Fibroblast of lung (primary cell): ENCODE measurements at regions not wholly inside any gene's neighbourhood (a gene's known extent, or its start where the extent isn't known, plus 50 kb on each side); places are given as distances from the start of the nearest gene placed in this dataset.

Source experiments
- DNase-seq, 2 donors: peaks; one replicate each; pipeline versions ENCODE4 v3.0.0 to v3.0.0-alpha.2; 2010; ENCODE audit warnings: low read depth in 2 of 2
- H2AFZ ChIP-seq: 2 replicates; pipeline ENCODE4 v1.5.1; 2012; ENCODE audit warnings: low read length, control low read depth, inconsistent platforms
- H3K27ac ChIP-seq: 2 replicates; pipeline ENCODE4 v1.5.1; 2011; ENCODE audit warnings: low read length, control low read depth; ENCODE audit not compliant: insufficient read depth
- H3K27me3 ChIP-seq: 2 replicates; pipeline ENCODE4 v1.5.1; 2011; ENCODE audit warnings: mild to moderate bottlenecking, low read length; ENCODE audit not compliant: control insufficient read depth, insufficient read depth
- H3K36me3 ChIP-seq: 2 replicates; pipeline ENCODE4 v1.5.1; 2011; ENCODE audit warnings: low read length; ENCODE audit not compliant: control insufficient read depth, insufficient read depth
- H3K4me1 ChIP-seq: 2 replicates; pipeline ENCODE4 v1.5.1; 2011; ENCODE audit warnings: low read length; ENCODE audit not compliant: control insufficient read depth, insufficient read depth; ENCODE audit errors: extremely low read depth
- H3K4me2 ChIP-seq: 2 replicates; pipeline ENCODE4 v1.5.1; 2011; ENCODE audit warnings: low read length, control low read depth; ENCODE audit not compliant: insufficient read depth; ENCODE audit errors: extremely low read depth
- H3K4me3 ChIP-seq, 4 experiments: fragments of 200-600 bp in 1 of 4; sonication (generic) in 1 of 4; replicated peaks in 1 of 4; 2 replicates each; pipeline ENCODE4 v1.5.1; 2011 to 2016; ENCODE audit warnings: low read length in 4 of 4, low read depth in 3 of 4, mild to moderate bottlenecking in 3 of 4, control low read depth in 2 of 4, inconsistent platforms in 1 of 4, mixed read lengths in 1 of 4; ENCODE audit not compliant: insufficient read depth in 1 of 4; ENCODE audit errors: control extremely low read depth in 1 of 4
- H3K79me2 ChIP-seq: 2 replicates; pipeline ENCODE4 v1.5.1; 2012; ENCODE audit warnings: mild to moderate bottlenecking, low read length, inconsistent platforms; ENCODE audit not compliant: control insufficient read depth, insufficient read depth
- H3K9ac ChIP-seq: 2 replicates; pipeline ENCODE4 v1.5.1; 2011; ENCODE audit warnings: mild to moderate bottlenecking, low read length, control low read depth; ENCODE audit not compliant: insufficient read depth
- H3K9me3 ChIP-seq: 2 replicates; pipeline ENCODE4 v1.5.1; 2012; ENCODE audit warnings: low read depth, low read length; ENCODE audit not compliant: control insufficient read depth, insufficient read depth
- H4K20me1 ChIP-seq: 2 replicates; pipeline ENCODE4 v1.5.1; 2011; ENCODE audit warnings: low read length; ENCODE audit not compliant: control insufficient read depth, insufficient read depth; ENCODE audit errors: extremely low read depth
- EZH2 ChIP-seq: IDR thresholded peaks from 2 replicates; pipeline ENCODE4 v1.5.1; 2012; ENCODE audit warnings: low read length, control low read depth, mild to moderate bottlenecking; ENCODE audit errors: missing control alignments
- TF ChIP-seq, protein P1 (sequence below), 2 donors: IDR thresholded peaks in 1 of 2; conservative IDR thresholded peaks in 1 of 2; 1 replicate in 1 of 2; 2 replicates in 1 of 2; pipeline ENCODE4 v1.5.1; 2011 to 2012; ENCODE audit warnings: low read length in 2 of 2, control low read depth in 1 of 2, inconsistent platforms in 1 of 2, low read depth in 1 of 2, mild to moderate bottlenecking in 1 of 2

DNA sequence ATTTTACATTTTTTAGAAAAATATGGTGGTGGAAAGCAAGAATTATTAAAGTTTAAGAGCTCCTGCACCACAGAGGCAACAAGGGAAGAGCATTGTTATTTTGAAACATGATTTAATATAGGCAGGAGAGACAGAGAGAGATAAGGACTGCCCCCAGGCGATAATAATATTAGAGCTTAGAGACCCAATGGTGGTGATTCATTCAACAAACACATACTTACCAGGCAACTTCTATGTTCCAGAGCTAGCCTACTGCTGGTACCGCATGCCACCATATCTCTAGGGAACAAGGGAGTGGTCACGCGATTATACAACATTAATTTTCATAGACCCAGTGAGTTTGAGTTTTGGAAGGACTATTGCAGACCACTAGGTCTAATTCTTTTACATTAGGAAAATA is 327.8 kb upstream of the SOX11 start:
- H3K79me2 ChIP-seq = no peaks in the 10 kb centered on the region

DNA sequence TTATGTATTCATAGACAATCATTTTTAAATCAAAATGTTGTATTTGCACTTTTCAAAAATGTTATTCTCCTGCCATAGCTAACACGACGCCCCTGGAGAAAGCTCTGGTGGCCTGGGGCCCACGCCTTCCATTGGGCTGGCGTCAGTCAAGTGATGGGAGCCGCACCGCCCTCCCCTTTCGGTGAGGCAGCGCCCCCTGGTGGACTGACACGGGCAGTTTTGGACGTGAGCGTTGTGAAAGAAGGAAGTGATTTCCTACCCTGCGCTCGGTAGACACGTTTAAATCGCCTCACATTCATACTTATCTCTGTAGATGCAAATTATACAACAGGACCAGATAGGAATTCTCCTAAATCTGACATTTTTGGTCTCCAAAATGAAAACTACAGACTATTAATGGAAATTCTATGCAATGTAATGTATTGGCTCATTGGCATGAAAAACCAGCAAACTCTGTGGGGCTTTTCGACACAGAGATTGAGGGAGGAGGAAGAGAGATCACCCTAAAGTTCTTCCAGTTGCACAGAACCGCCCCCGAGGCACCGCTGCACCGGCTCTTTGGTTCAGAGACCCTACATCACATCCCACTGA is 326.2 kb upstream of the SOX11 start:
- TF ChIP-seq EZH2 = no peak
- TF ChIP-seq, protein P1, sequence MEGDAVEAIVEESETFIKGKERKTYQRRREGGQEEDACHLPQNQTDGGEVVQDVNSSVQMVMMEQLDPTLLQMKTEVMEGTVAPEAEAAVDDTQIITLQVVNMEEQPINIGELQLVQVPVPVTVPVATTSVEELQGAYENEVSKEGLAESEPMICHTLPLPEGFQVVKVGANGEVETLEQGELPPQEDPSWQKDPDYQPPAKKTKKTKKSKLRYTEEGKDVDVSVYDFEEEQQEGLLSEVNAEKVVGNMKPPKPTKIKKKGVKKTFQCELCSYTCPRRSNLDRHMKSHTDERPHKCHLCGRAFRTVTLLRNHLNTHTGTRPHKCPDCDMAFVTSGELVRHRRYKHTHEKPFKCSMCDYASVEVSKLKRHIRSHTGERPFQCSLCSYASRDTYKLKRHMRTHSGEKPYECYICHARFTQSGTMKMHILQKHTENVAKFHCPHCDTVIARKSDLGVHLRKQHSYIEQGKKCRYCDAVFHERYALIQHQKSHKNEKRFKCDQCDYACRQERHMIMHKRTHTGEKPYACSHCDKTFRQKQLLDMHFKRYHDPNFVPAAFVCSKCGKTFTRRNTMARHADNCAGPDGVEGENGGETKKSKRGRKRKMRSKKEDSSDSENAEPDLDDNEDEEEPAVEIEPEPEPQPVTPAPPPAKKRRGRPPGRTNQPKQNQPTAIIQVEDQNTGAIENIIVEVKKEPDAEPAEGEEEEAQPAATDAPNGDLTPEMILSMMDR (conservative IDR thresholded peaks at IDR 0.05 in 1 of 2, IDR thresholded peaks at IDR 0.05 in 1 of 2; ENCODE audit: low read depth in 1 of 2, low read length in 2 of 2) = peak in 1 of 2 donors; percentile 83
- H3K79me2 ChIP-seq = no peaks in the 10 kb centered on the region
- DNase-seq = peak; percentile 42 to 67
- H3K4me1 ChIP-seq = no peaks in the 10 kb centered on the region
- H2AFZ ChIP-seq = no peak overlapping the region
- H3K36me3 ChIP-seq = no peaks in the 10 kb centered on the region
- no peaks in the 10 kb centered on the region for H3K27me3 ChIP-seq
- H3K9ac ChIP-seq = no peak overlapping the region
- no peak overlapping the region for H3K27ac ChIP-seq
- H4K20me1 ChIP-seq = no peaks in the 10 kb centered on the region
- no peak overlapping the region for H3K4me2 ChIP-seq
- no peaks in the 10 kb centered on the region for H3K9me3 ChIP-seq
- no peak overlapping the region for H3K4me3 ChIP-seq

More for the DNA sequence above, 327.8 kb upstream of the SOX11 start:
- TF ChIP-seq EZH2 = no peak
- TF ChIP-seq, protein P1 (conservative IDR thresholded peaks at IDR 0.05 in 1 of 2, IDR thresholded peaks at IDR 0.05 in 1 of 2; ENCODE audit: low read depth in 1 of 2, low read length in 2 of 2) = no peak
- H3K27me3 ChIP-seq = no peaks in the 10 kb centered on the region
- H3K4me3 ChIP-seq = no peak overlapping the region
- H3K4me2 ChIP-seq = no peak overlapping the region
- no peaks in the 10 kb centered on the region for H3K9me3 ChIP-seq
- H3K4me1 ChIP-seq = no peaks in the 10 kb centered on the region
- no peaks in the 10 kb centered on the region for H4K20me1 ChIP-seq
- DNase-seq = no peak
- no peak overlapping the region for H3K9ac ChIP-seq
- no peaks in the 10 kb centered on the region for H3K36me3 ChIP-seq
- H3K27ac ChIP-seq = no peak overlapping the region
- H2AFZ ChIP-seq = no peak overlapping the region

DNA sequence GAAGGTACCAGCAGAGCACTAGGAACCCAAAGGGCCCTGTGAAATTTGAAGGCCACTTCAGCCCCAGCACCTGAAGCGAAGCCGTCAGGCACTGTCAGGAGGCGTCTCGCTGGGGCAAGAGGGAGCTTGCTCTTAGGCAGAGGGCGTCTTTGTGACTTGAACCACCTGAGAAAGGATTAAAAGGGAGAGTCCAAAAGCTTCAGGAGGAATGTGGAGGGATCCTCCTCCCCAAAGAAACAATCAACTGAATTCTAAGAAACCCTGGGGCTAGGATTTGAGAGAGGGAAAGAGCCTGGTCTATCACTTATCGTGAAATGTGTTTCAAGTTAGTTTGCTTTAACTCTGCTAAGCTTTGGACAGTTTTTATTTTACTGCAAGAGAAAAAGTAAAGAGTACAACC is 324.9 kb upstream of the SOX11 start:
- H3K4me3 ChIP-seq = no peak overlapping the region
- no peak for DNase-seq
- H3K9me3 ChIP-seq = no peaks in the 10 kb centered on the region
- H2AFZ ChIP-seq = no peak overlapping the region
- H3K27ac ChIP-seq = no peak overlapping the region
- H3K9ac ChIP-seq = no peak overlapping the region
- H3K4me1 ChIP-seq = no peaks in the 10 kb centered on the region
- no peaks in the 10 kb centered on the region for H3K27me3 ChIP-seq
- TF ChIP-seq, protein P1 (conservative IDR thresholded peaks at IDR 0.05 in 1 of 2, IDR thresholded peaks at IDR 0.05 in 1 of 2; ENCODE audit: low read depth in 1 of 2, low read length in 2 of 2) = no peak
- no peak for TF ChIP-seq EZH2
- H4K20me1 ChIP-seq = no peaks in the 10 kb centered on the region
- H3K36me3 ChIP-seq = no peaks in the 10 kb centered on the region
- no peak overlapping the region for H3K4me2 ChIP-seq
- H3K79me2 ChIP-seq = no peaks in the 10 kb centered on the region
